ENCODE measurements at regions not wholly inside any gene's neighbourhood (a gene's known extent, or its start where the extent isn't known, plus 50 kb on each side); places are given as distances from the start of the nearest gene placed in this dataset.
"Not testable (repeated sequence)": the region's sequence is repeated elsewhere in the genome, so short reads cannot be mapped to it uniquely, and the experiment has no call there.

GRCh38 chrX:953879-954482 is 258.5 kb downstream of the CRLF2 start:
- DNase-seq (ENCODE audit: low read depth) = no peak

- no peak for DNase-seq (ENCODE audit: low read depth)
Measured at GRCh38 chrX:952816-953215, 259.6 kb downstream of the CRLF2 start.

DNA sequence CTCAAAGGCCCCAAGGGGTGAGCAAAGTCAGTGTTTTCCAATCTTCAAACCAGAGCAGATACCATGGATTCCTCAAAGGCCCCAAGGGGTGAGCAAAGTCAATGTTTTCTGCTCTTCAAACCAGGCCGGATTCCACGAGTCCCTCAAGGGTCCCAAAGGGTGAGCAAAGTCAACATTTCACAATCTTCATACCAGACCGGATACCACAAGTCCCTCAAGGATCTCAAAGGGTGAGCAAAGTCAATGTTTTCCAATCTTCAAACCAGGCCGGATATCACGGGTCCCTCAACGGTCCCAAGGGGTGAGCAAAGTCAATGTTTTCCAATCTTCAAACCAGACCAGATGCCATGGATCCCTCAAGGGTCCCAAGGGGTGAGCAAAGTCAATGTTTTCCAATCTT is 265.2 kb downstream of the CRLF2 start:
- DNase-seq (ENCODE audit: low read depth) = not testable (repeated sequence)

DNA sequence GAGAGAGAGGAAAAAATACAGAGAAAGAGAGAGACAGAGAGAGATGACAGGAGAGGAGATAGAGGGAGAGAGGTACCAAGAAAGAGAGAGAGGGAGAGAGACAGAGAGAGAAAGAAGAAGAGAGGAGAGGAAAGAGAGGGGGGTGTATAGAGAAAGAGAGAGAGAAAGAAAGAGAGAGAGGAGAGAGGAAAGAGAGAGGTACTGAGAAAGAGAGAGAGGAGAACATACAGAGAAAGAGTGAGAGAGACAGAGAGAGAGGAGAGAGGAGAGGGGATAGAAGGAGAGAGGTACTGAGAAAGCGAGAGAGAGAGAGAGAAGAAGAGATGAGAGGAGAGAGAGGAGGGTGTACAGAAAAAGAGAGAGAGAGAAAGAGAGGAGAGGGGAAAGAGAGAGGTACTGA is 269.4 kb downstream of the CRLF2 start:
- DNase-seq (ENCODE audit: low read depth) = no peak

DNA sequence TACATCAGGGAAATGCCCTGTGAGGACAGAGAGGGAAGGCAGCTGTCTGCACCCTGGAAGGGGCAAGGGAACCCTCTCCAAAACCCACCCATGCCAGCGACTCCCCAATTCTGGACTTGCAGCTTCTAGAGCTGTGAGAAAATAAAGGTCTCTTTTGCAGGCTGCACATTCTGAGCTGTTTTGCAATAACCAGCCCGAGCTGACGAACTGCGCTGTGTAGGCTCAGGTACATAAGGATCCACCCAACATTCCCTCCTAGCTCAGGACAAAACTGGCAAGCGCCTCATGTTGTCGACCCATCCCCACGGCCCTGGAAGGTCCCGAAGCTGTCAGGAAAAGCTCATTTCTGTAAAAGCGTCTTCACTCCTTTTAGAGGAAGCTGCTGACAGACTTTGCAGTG is 271.8 kb downstream of the CRLF2 start:
- DNase-seq (ENCODE audit: low read depth) = no peak

GRCh38 chrX:936979-937769 is 275.3 kb downstream of the CRLF2 start:
- no peak for DNase-seq (ENCODE audit: low read depth)

DNA sequence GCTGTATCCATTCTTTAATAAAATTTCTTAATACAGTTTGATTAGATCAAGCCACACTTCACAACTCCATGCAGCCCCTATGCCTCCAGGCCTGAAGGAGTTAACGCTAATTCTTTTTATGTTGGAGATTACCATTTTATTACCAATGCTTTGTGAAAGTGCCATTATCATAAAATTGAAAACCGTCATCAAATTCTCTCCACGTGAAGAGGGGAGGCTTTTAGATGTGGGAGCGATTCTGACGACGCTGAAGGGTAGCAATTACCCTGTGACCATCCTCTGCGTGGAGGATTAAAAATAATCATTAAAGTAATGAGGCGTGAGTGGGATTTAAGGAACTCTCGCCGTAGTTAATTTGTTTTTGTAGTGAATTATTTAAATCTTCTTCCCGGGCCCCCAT is 278.8 kb downstream of the CRLF2 start:
- DNase-seq (ENCODE audit: low read depth) = no peak

- no peak for DNase-seq (ENCODE audit: low read depth)
Measured at GRCh38 chrX:928606-929005, 283.8 kb downstream of the CRLF2 start.

GRCh38 chrX:926991-927390 is 285.5 kb downstream of the CRLF2 start:
- DNase-seq (ENCODE audit: low read depth) = no peak

DNA sequence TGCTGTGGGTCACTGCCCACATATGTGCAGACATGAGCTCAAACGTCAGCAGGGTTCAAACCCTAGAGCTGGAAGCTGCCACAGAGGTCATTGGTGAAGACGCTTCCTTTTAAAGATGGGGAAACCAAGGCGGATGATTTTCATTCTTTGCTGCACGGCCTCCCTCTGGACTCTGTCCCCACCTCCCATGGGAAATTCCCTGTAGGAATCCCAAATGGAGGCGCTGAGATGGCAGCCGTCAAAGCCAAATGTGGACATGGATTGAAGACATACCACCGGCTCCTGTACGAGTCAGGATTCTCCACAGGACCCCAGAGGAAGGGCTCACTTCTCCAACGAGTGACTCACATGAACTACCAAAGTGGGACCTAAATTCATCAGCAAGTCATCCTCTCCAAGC is 286.4 kb downstream of the CRLF2 start:
- no peak for DNase-seq (ENCODE audit: low read depth)

GRCh38 chrX:925652-926061 is 286.8 kb downstream of the CRLF2 start:
- DNase-seq (ENCODE audit: low read depth) = no peak

DNA sequence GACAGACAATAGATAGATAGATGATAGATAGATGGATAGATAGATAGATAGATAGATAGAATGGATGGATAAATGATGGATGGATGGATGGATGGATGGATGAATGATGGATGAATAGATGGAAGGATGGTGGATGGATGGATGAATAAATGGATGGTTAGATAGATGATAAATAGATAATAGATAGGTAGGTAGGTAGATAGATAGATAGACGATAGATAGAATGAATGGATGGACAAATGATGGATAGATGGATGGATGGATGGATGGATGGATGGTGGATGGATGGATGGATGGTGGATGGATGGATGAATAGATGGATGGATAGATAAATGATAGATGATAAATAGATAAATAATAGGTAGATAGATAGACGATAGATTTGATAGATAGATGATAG is 287.4 kb downstream of the CRLF2 start:
- DNase-seq (ENCODE audit: low read depth) = no peak

DNA sequence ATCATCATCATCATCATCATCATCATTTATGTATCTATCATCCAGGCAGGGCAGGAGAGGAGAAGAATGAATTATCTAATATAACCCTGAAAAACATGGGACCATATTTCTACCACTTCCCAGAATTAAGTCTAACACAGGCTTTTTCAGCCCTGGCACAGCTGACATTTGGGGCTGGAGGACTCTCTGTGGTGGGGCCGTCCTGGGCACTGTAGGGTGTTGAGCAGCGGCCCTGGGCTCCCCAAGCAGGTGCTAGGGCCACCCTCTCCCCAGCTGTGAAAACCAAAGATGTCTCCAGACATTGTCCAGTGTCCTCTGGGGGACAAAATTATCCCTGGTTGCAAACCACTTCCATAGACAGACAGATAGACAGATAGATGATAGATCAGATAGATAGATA is 288.4 kb downstream of the CRLF2 start:
- DNase-seq (ENCODE audit: low read depth) = no peak

DNA sequence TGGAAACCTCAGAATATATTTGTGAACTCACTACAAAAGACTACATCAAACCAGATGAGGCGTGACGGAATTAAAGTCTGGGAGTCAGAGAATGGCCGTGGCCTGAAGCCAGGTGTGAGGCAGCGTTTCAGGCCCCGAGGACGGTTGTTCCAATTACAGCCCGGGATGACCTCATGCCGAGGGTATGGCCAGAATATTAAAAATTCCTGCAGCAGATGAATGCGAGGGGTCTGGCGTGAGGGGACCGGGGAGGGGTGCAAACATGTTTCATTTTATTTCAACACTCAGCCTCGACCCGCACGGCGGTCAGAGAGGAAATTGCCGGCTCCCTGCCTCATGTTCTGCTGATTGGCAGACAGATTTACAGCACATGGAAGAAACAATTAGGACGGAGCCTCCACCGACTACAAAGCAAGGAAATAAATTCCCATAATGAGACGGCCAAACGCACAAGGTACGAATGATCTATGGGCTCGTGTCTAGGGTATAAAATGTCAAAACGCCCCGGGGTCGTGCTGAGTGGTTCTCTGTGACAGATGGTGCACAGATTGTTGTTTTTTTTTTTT is 289.7 kb downstream of the SHOX start:
- DNase-seq (ENCODE audit: low read depth) = no peak

DNA sequence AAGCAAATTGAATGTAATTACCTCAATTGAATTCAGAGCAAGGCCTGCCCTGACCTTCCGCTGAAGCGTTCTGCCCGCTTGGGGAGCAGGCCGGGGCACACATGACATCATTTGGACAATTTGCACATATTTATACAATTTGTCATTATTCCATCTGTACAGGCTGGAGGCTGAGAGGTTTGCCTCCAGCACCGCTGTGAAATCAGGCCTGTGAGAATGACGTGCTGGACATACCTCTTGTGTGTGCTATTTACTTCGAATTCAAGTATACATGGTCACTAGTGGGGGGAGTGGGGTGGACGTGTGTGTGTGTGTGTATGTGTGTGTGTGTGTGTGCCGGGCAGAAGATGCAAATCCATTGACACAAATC is 285.6 kb downstream of the SHOX start:
- no peak for DNase-seq (ENCODE audit: low read depth)

- no peak for DNase-seq (ENCODE audit: low read depth)
Measured at GRCh38 chrX:915427-916229, 285.0 kb downstream of the SHOX start.

DNA sequence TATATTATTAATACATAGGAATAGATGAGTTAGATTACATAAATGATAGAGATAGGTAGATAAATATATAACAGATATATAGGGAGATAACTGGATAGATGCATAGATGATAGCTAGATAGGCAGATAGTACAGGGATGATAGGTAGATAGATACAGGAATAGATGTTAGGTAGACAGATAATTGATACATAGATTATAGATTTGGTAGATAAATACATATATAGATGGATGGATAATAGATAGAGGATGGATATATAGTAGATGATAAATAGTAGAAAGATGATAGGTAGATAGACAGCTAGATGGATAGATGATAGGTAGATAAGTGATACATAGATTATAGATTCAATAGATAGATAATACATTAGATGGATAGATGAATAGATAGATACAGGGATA is 283.6 kb downstream of the SHOX start:
- DNase-seq (ENCODE audit: low read depth) = no peak

DNA sequence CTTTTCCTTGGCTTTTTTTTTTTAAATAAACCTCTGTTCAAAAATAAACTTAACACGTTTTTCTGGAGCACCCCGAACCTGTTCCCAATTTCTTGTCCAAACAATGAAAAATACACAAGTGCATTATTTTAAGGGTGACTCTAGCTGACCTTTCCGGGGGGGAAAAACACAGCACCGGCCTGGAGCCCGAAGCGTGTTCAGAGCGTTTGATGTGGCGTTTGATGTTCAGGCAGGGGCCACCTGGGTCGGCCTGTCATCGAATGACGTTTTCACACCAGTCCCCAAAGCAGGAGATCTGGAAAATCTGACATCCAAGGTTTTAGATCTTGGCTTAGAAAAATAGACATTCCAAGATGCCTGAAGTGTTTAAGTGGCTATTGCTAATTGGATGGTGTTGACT is 282.1 kb downstream of the SHOX start:
- no peak for DNase-seq (ENCODE audit: low read depth)

DNA sequence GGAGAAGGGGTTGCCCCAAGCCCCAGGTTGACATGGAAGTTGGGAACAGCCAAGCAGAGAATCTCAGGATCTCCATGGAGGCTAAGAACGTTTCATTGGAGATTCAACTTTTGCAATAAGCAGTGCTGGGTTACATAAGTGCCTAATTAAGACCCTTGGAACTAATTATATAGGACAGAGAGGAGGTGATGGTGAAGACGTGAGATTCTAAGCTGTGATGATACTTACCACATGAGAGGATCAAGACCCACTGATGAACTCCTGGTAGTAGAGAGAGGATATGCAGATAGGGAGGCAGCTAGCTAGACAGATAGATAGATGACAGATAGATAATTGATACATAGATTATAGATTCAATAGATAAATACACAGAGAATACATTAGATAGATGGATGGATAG is 278.5 kb downstream of the SHOX start:
- not testable (repeated sequence) for DNase-seq (ENCODE audit: low read depth)

DNA sequence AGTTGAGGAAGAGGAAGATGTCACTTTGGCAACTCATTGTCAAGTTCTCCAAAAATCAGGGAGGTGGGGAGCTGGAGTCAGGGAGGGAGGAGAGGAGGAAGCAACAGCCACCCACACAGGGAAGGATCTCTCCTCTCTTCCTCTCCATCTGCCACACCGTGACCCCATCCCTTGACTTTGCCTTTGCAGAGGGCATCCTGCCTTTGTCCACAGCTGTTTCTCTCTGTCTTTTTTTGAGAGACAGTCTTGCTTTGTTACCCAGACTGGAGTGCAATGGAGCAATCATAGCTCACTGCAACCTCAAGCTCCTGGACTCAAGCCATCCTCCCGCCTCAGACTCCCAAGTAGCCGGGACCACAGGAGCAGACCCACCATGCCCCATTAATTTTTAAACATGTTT is 276.0 kb downstream of the SHOX start:
- no peak for DNase-seq (ENCODE audit: low read depth)

DNA sequence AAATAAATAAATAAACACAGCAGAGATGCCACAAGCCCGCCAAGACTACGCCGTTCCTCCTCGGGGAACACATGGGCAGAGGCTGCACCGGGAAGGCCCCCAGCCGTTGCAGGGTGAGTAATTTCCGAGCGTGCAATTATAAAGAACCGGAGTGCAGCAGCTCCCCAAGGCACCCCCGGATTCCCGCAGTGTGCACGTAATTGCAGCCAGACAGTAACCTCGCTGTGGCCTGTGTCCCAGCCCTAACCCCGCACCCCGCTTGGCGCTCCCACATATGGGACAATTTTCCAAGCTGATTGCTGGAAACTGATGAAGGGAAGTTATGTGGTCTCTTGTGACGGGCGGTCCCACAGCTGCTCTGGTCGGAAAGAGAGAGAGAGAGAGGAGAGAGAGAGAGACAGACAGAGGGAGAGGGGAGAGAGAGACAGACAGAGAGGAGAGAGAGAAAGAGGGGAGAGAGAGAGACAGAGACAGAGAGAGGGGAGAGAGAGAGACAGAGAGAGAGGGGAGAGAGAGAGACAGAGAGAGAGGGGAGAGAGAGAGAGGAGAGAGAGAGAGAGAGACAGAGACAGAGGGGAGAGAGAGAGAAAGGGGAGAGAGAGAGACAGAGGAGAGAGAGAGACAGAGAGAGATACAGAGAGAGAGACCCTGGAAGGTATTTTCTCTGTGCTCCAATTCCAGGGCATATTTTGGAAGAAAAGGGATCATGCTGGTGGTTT is 275.4 kb downstream of the SHOX start:
- DNase-seq (ENCODE audit: low read depth) = no peak

GRCh38 chrX:903116-903515 is 272.5 kb downstream of the SHOX start:
- no peak for DNase-seq (ENCODE audit: low read depth)
